ENCODE measurements at regions not wholly inside any gene's neighbourhood (a gene's known extent, or its start where the extent isn't known, plus 50 kb on each side); places are given as distances from the start of the nearest gene placed in this dataset.

DNA sequence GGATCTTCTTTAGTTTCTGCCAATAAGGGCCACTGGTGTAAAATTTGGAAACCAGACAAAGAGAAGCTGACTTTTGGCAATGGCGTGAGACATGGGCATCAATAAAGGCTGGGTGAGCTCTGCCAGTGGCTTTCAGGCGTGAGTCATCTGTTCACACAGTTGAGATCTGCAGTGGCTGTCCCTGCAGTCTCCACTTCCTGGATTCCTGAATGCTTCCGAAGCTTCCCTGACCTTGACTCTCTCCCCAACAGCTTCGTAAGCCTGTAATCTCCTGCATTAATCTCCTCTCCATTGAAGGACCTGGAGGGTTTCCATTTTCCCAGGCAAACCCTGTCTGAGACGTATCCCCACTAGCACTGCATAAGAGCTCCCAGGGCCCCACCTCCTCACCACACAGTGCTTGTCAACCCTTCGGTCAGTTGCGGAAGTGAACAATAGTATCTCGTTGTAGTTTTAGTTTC is 574.7 kb downstream of the TBC1D22A start:
- TF ChIP-seq POLR2AphosphoS5 (IDR thresholded peaks at IDR 0.05; ENCODE audit: low read depth, low read length) (peak; percentile 57; the same call in 1 of the 2 replicates), EGR1 (IDR thresholded peaks at IDR 0.05; ENCODE audit: low read depth) (no peak), EZH2 (IDR thresholded peaks at IDR 0.05) (no peak)
